Ascending aorta (tissue), 2 donors: ENCODE measurements at regions not wholly inside any gene's neighbourhood (a gene's known extent, or its start where the extent isn't known, plus 50 kb on each side); places are given as distances from the start of the nearest gene placed in this dataset.
"Not testable (repeated sequence)": the region's sequence is repeated elsewhere in the genome, so short reads cannot be mapped to it uniquely, and the experiment has no call there.

Experiments
- DNase-seq, 2 donors: peaks; one replicate each; pipeline ENCODE4 v3.0.0-alpha.2; 2019; ENCODE audit warnings: low spot score in 2 of 2
- H3K27ac ChIP-seq, 2 donors: fragments of 200-600 bp; sonication (generic); one replicate each; pipeline ENCODE4 v1.5.1; 2016 to 2017; ENCODE audit warnings: mild to moderate bottlenecking in 1 of 2
- H3K27me3 ChIP-seq: fragments of 200-600 bp; sonication (generic); one replicate; pipeline ENCODE4 v1.5.1; 2017
- H3K36me3 ChIP-seq, 2 donors: fragments of 200-600 bp; sonication (generic); one replicate each; pipeline ENCODE4 v1.5.1; 2016
- H3K4me1 ChIP-seq, 2 donors: fragments of 200-600 bp; sonication (generic); one replicate each; pipeline ENCODE4 v1.5.1; 2016 to 2017; ENCODE audit warnings: mild to moderate bottlenecking in 1 of 2
- H3K4me3 ChIP-seq, 2 donors: fragments of 200-600 bp; sonication (generic); one replicate each; pipeline ENCODE4 v1.5.1; 2016 to 2017; ENCODE audit warnings: mild to moderate bottlenecking in 1 of 2
- H3K9me3 ChIP-seq, 2 donors: fragments of 200-600 bp; sonication (generic); one replicate each; pipeline ENCODE4 v1.5.1; 2016
- intact Hi-C: fragments of 100-400 bp; cut with DNase I; formaldehyde crosslinking; loops from one replicate; pipeline ENCODE4 v1.15.1; 2023
- TF ChIP-seq, protein P1 (sequence below), 3 experiments: fragments of 200-600 bp in 2 of 3; fragments of 450-650 bp in 1 of 3; sonication (generic) in 2 of 3; IDR thresholded peaks; one replicate each; pipeline ENCODE4 v1.5.1; 2016 to 2019; ENCODE audit warnings: antibody characterized with exemption in 3 of 3, mild to moderate bottlenecking in 1 of 3, moderate library complexity in 1 of 3

DNA sequence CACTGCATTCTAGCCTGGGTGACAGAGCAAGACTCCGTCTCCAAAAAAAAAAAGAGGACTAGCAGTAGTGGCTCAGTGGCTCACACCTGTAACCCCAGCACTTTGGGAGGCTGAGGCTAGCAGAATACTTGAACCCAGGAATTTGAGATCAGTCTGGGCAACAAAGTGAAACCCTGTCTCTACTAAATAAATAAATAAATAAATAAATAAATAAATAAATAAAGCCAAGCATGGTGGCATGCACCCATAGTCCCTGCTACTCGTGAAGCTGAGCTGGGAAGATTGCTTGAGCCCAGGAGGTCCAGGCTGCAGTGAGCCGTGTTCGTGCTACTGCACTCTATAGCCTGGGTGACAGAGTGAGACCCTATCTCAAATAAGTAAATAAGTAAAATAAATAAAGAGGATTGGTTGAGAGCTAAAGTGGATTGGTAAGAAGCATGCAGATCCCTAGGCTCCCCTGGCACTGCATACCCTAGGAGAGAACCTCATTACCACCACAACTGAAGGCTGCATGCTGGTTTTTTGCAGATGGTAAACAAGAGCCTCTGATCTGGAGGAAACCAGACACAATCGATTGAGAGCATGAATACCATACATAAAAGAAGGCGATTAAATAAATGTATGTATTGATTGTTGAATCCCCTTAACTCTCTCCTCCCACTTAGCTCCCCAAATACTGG is 163.2 kb downstream of the REEP3 start:
- H3K4me3 ChIP-seq = no peak overlapping the region
- H3K36me3 ChIP-seq = no peaks in the 10 kb centered on the region
- TF ChIP-seq, protein P1, sequence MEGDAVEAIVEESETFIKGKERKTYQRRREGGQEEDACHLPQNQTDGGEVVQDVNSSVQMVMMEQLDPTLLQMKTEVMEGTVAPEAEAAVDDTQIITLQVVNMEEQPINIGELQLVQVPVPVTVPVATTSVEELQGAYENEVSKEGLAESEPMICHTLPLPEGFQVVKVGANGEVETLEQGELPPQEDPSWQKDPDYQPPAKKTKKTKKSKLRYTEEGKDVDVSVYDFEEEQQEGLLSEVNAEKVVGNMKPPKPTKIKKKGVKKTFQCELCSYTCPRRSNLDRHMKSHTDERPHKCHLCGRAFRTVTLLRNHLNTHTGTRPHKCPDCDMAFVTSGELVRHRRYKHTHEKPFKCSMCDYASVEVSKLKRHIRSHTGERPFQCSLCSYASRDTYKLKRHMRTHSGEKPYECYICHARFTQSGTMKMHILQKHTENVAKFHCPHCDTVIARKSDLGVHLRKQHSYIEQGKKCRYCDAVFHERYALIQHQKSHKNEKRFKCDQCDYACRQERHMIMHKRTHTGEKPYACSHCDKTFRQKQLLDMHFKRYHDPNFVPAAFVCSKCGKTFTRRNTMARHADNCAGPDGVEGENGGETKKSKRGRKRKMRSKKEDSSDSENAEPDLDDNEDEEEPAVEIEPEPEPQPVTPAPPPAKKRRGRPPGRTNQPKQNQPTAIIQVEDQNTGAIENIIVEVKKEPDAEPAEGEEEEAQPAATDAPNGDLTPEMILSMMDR (IDR thresholded peaks at IDR 0.05) = no peak
- H3K27me3 ChIP-seq = no peaks in the 10 kb centered on the region
- H3K9me3 ChIP-seq = no peaks in the 10 kb centered on the region
- H3K4me1 ChIP-seq = no peaks in the 10 kb centered on the region
- H3K27ac ChIP-seq = no peak overlapping the region
- DNase-seq = no peak
- intact Hi-C loops = no loop called here

DNA sequence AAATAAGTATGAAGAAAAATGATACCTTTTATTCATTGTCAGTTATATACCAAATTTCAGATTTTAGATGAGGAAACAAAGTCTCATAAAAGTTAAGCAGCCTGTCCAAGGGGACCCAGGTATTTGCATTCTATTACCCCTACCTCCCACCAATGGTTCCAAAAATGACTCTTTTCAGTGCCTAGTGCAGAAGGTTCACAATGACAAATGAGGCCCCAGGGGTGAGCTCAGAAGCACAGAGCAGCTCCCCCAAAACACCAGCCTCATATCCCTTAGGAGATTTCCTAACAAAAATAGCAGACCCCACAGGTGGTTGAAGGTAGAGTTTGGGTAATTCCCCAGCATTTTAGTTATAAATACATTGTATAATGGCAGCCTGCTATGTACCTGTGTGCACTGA is 168.6 kb downstream of the REEP3 start:
- DNase-seq = no peak
- Histone ChIP-seq H3K27ac (no peak overlapping the region), H3K4me1 (no peaks in the 10 kb centered on the region), H3K9me3 (no peaks in the 10 kb centered on the region), H3K4me3 (no peak overlapping the region), H3K36me3 (no peaks in the 10 kb centered on the region), H3K27me3 (no peaks in the 10 kb centered on the region)
- TF ChIP-seq, protein P1 (IDR thresholded peaks at IDR 0.05) = no peak
- intact Hi-C loops = no loop called here

DNA sequence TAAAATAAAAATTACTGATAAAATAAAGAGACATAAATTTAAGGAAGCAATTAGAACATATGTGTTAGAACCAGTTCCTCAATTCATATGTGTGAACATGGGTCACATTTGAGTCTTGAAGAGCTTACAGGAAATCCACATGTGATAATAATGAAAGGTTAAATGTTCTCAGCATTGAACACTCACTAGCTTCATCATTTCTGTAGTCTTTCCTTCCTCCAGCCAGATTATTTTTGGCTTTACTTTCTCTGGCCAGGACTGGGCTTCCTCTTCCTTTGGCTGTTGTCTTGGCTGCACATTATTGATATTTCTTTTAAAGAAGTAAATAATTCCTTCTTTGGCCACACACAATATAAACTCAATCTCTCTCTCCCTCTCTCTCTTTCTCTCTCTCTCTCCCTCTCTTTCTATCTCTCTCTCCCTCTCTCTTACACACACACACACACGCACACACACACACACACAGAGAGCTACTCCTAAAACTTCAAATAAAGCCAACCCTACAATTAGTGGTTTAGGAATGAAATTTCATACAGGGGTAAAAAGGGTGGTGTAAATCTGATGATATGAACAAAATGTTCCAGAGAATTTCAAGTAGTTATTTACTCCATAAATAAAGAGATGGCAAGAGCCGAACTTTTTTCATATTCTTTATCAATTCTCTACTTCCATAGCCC is 171.2 kb downstream of the REEP3 start:
- H3K4me1 ChIP-seq = no peaks in the 10 kb centered on the region
- intact Hi-C loops = no loop called here
- H3K9me3 ChIP-seq = no peaks in the 10 kb centered on the region
- H3K27ac ChIP-seq = no peak overlapping the region
- TF ChIP-seq, protein P1 (IDR thresholded peaks at IDR 0.05) = no peak
- H3K36me3 ChIP-seq = no peaks in the 10 kb centered on the region
- H3K27me3 ChIP-seq = no peaks in the 10 kb centered on the region
- no peak for DNase-seq
- no peak overlapping the region for H3K4me3 ChIP-seq

DNA sequence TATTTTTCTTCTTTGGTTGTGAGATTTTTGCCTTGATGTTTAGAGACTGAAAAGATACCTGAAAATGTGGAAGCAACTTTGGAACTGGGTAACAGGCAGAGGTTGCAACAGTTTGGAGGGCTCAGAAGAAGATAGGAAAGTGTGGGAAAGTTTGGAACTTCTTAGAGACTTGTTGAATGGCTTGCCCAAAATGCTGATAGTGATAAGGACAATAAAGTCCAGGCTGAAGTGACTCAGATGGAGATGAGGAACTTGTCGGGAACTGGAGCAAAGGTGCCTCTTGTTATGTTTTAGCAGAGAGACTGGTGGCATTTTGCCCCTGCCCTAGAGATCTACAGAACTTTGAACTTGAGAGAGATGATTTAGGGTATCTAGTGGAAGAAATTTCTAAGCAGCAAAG is 171.8 kb downstream of the REEP3 start:
- H3K27ac ChIP-seq, H3K4me3 ChIP-seq, DNase-seq, intact Hi-C loops, H3K36me3 ChIP-seq, H3K27me3 ChIP-seq, H3K4me1 ChIP-seq, H3K9me3 ChIP-seq: not testable (repeated sequence)

DNA sequence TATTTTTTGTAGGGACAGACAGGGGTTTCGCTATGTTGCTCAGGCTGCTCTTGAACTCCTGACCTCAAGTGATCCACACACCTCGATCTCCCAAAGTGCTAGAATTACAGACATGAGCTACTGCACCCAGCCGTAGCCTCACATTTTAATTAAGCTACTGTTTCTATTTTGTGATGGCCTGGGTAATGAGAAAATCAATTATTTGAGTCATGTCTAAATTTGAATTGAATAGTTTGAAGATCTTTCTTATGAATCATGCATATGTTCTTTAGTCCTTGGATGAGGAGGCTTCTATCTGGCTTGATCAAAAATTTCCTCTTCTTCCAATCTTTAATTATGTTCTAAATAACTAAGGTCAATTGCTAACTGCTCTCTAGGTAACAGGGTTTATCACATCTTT is 175.0 kb downstream of the REEP3 start:
- H3K27me3 ChIP-seq = no peaks in the 10 kb centered on the region
- DNase-seq = no peak

More for the DNA sequence above, 175.0 kb downstream of the REEP3 start:
- Histone ChIP-seq H3K4me1 (peaks cover 0 to 21% of the 10 kb centered on the region in 2 donors), H3K4me3 (no peak overlapping the region), H3K27ac (no peak overlapping the region), H3K9me3 (no peaks in the 10 kb centered on the region), H3K36me3 (no peaks in the 10 kb centered on the region)
- intact Hi-C loops = no loop called here
- TF ChIP-seq, protein P1 (IDR thresholded peaks at IDR 0.05) = no peak
